H1 (cell line): ENCODE measurements at regions not wholly inside any gene's neighbourhood (a gene's known extent, or its start where the extent isn't known, plus 50 kb on each side); places are given as distances from the start of the nearest gene placed in this dataset.

Source experiments
- BACH1 ChIP-seq: IDR thresholded peaks from 2 replicates; pipeline ENCODE4 v1.6.1; 2012; ENCODE audit warnings: low read length, improper control_type of control experiment
- CHD7 ChIP-seq: fragments of 300-600 bp; sonication (generic); IDR thresholded peaks from 2 replicates; pipeline ENCODE4 v1.7.1; 2012; ENCODE audit warnings: low read length, moderate library complexity, mild to moderate bottlenecking, inconsistent platforms; ENCODE audit not compliant: insufficient replicate concordance
- EGR1 ChIP-seq: IDR thresholded peaks from 2 replicates; pipeline ENCODE4 v1.6.1; 2011; ENCODE audit warnings: low read depth, low read length, borderline replicate concordance
- PHF8 ChIP-seq: fragments of 200-600 bp; sonication (generic); conservative IDR thresholded peaks from 2 replicates; pipeline ENCODE4 v1.7.1; 2012; ENCODE audit warnings: low read depth, mild to moderate bottlenecking, inconsistent platforms, low read length, moderate library complexity
- YY1 ChIP-seq: IDR thresholded peaks from 2 replicates; pipeline ENCODE4 v1.6.1; 2011; ENCODE audit warnings: low read depth, mild to moderate bottlenecking, low read length

GRCh38 chr10:78919181-78919966, 149.4 kb upstream of the ZMIZ1 start (continued):
- TF ChIP-seq CHD7 (no peak), BACH1 (no peak), PHF8 (no peak), EGR1 (no peak), YY1 (no peak)
